Hepatic stellate cell (primary cell): ENCODE measurements at regions not wholly inside any gene's neighbourhood (a gene's known extent, or its start where the extent isn't known, plus 50 kb on each side); places are given as distances from the start of the nearest gene placed in this dataset.

Source experiments
- DNase-seq: peaks from one replicate; pipeline ENCODE4 v3.0.0; 2011; ENCODE audit warnings: low spot score

- DNase-seq = no peak
Observed at GRCh38 chr1:221104596-221104995, 225.4 kb downstream of the HLX start.

- no peak for DNase-seq
Observed at GRCh38 chr1:221105578-221105977, 226.3 kb downstream of the HLX start.

DNA sequence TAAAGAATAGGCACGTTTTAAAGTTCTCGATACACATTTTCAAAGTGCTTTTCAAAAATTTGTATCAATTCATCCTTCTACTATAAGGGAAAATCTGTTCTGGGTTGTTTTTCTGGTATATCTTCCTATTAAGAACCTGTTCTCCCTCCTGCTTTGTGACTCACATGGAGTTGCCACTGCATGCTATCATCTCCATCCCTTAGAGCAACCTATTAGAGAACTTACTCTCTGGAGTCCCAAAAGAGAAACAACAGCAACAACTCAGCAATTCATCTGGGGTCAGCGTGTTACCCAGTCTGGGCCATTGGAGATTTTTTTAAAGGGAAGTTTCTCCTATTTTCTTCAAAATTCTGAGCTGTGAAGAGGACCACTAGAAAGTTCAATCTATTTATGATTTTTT is 227.4 kb downstream of the HLX start:
- no peak for DNase-seq

DNA sequence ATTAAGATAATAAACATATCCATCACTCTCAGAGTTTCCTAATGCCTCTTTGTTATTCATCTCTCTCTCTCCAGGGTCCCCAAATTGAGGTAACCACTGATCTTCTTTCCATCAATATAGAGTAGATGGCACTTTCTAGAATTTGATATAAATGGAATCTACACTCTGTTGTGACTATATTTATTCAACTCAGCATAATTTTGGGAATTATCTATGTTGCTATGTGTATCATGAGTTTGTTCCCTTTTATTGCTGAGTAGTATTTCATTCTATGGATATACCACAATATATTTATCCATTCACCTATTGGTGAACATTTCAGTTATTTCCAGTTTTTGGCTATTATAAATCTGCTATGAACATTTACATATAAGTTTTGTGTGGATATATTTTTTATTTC is 230.7 kb downstream of the HLX start:
- DNase-seq = no peak

GRCh38 chr1:221117133-221117532 is 237.9 kb downstream of the HLX start:
- DNase-seq = no peak

- DNase-seq = peak; percentile 33
Observed at GRCh38 chr1:221117548-221117951, 238.3 kb downstream of the HLX start.

GRCh38 chr1:221118176-221118937 is 239.1 kb downstream of the HLX start:
- no peak for DNase-seq

GRCh38 chr1:221118938-221119320 is 239.7 kb downstream of the HLX start:
- no peak for DNase-seq

DNA sequence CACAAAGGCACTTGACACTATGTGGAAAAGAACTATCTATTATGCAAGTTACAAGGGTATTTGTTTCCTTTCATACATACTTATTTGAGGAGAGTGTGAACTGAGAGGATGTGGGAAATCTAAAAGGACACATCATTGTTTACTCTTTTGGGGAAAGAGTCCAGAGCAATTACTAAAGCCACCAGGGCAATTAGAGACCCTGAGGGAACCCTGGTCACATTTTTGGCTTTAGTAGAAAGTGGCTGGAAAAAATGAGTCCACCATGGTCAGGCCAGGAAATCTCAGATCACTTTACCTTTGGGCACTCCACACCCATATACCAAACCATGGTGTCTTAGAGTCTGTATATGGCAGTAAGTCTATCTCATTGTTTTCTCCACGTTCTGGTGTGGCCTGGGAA is 243.3 kb downstream of the HLX start:
- DNase-seq = no peak

- DNase-seq = no peak
Observed at GRCh38 chr1:221125976-221126375, 246.7 kb downstream of the HLX start.

DNA sequence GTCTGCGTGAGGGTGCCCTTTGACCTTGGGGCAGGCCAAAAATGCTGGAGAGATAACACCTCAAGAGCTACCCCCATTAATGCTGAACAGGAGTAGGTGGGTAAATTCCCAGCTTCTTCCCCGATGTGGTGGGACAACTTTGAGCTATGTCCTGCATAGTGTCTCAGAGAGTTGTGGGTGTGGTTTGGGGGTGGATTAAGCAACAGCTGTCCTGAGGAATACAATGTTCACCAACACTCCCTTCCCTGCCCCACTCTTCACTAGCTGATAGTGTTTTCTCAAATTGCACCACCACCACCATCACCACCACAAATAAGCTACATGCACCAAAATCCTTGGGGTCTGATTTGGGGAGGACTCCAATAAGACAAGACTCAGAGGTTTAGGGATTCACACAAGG is 258.4 kb downstream of the HLX start:
- no peak for DNase-seq

GRCh38 chr1:221138516-221138915 is 259.3 kb downstream of the HLX start:
- no peak for DNase-seq

DNA sequence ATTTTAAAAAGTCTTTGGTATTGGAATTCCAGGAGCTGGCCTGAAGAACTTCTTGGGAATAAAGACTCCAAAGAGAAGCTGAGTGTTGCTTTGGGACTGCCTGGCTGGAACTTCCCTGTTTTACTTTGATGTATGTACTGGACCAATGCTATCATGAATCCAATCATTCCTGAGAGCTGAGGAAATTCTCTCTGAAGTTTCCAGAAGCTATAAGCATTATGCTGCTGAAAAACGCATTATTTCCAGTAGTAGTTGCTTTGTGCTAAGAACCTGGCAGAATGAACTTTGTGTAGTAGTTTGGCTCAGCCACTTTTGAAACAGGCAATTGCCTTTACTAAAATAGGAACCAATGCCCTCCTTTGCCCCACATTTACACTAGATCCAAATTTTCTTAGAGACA is 260.7 kb downstream of the HLX start:
- no peak for DNase-seq

DNA sequence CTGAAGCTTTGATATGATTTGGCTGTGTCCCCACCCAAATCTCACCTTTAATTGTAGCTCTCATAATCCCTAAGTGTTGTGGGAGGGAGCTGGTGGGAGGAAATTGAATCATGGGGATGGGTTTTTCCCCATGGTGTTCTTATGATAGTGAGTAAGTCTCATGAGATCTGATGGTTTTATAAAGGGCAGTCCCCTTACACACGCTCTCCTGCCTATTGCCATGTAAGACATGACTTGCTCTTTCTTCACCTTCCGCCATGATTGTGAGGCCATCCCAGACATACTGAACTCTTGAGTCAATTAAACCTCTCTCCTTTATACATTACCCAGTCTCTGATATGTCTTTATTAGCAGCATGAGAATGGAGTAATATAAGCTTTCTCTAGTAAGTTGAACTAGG is 261.9 kb downstream of the HLX start:
- DNase-seq = no peak

DNA sequence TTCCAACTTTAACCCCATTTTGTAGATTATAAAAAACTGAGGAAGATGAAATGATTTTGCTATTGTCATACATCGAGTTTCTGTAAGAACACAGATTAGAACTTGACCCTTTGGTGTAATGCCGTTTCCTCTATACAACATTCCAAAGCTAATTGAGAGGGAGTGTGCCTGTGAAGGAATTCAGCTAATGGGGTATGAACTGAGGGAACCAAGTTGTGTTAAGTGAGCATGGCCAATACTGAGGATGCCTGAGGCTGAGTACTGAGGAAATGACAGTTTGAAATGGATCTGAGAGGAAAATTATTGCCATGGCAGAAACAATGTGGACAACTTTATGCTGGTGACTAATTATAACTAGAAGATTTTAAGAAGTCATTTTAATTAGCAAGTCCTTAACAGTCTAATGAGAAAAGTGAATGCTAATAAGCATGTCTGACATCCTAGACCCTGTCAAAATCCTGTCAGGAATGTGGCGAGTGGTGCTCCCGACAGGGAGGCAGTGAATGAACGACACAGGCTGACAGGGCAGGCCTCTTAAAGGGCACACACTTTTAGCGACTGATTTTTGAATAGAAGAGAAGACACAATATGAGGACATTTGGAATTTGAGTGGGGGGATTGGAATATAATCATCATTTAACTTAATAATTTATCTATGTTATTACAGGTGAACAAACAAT is 262.5 kb downstream of the HLX start:
- DNase-seq = no peak

DNA sequence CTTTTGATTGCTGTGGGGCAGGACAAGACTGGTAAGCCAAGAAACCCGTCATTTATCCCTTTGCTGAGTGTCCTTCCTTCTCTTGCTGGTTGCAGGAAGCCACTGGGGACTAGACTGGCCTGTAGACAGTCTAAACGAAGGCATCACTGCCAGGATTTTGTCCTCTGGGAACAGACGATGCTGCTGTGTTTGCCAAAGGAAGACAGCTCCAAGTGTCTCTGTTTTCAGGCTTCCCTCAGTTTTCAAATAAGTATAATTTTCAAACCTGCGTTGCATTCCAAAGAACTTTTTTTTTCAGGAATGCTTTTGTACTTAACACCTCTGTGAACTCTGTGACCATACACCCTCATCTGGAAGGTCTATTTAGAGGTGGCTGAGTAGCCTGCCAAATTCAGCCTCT is 269.4 kb downstream of the HLX start:
- no peak for DNase-seq

DNA sequence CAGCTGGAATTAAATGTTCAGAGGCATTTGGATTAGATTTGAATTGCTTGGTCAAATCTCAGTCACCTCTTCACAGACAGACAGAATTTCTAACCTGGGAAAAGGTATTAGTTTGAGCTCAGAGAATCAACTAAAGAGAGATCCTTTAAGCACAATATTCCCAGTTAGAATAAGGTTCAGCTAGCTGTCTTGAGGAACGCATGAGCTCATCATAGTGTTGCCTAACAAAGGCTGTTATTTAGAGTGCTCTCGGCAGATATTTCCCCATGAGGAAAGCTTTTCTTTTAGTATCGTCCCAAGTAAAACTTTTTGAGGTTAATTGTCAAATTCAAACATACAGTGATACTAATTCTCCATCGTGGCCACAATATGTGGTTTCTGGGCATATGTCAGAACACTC is 269.9 kb downstream of the HLX start:
- no peak for DNase-seq

DNA sequence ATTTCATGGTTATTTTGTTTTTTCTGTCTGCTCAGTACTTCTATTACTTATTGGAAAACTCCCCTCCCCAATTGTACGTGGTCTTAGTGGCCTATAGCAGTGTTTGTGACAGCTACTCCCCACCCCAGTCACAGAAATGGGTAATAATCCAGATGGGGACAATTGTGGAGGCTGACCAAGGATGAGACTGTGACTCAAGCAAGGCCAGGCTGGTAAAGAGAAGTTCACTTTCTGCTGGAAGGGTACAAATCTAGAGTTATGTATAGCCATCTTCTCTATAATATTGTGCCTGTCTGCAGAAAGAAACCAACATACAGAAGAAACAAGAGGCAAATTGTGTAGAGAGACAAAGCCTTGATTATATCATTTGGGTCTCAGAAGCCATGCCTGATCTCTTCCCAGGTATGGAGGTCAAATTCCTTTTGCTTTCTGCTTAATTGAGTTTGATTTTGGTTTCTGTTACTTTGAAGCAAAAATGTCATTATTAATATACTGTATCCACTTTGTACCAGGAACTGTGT is 270.4 kb downstream of the HLX start:
- DNase-seq = no peak

DNA sequence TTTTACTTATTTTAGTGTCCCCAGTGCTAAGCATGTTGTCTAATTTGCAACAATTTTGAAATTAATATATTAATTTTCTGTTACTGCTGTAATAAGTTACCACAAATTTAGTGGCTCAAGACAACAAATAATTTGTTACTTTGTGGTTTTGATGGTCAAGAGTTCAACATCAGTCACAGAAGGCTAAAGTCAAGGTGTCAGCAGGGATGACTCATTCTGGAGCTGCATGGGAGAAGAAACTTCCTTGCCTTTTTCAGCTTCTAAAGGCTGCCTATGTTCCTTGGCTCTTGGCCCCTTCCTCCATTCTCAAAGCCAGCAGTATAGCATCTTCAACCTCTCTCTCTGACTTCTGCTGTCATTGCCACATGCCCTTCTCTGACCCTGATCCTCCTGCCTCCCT is 271.8 kb downstream of the HLX start:
- DNase-seq = no peak

DNA sequence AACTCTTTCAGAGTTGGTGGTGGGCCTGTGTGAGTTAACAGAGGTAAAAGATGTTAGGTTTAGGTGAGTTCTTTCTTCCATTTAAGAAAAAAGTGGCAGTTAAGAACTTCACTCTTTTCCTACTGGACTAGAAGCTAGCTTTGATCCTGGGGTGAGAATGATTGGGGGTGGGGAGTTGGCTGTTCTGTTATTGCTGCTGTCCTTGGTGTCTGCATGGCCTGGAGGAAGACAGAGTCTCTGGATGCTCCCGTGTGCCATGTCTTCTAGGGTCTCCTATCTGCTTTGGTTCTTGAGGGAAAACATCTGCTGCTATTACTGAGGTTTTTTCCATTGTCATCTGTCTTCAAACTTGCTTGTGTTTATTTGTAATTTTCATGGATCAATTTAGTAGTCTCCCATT is 275.7 kb downstream of the HLX start:
- DNase-seq = no peak

- DNase-seq = no peak
Observed at GRCh38 chr1:221157026-221157761, 278.0 kb downstream of the HLX start.

DNA sequence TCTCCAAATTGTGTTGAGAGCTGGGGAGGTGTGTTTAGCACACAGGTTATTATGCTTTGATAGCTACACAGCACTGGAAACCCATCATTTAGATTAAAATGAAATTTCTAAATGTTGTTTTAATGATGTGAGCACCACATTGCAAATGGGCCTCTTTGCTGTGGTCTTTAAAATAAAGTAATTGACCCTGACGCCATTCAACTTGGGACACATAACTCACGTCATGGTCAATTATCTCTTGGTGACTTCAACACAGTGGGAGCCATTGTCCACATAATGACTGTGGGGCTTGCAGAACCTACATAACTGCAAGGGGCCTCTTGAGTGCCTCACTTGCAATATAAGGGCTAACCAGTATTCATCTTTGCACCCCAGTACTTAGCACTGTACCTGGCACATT is 280.4 kb downstream of the HLX start:
- no peak for DNase-seq

- no peak for DNase-seq
Observed at GRCh38 chr1:221161571-221162041, 282.4 kb downstream of the HLX start.
